Renal cortical epithelial cell (primary cell): ENCODE measurements at regions not wholly inside any gene's neighbourhood (a gene's known extent, or its start where the extent isn't known, plus 50 kb on each side); places are given as distances from the start of the nearest gene placed in this dataset.
"Not testable (repeated sequence)": the region's sequence is repeated elsewhere in the genome, so short reads cannot be mapped to it uniquely, and the experiment has no call there.

Source experiments
- DNase-seq: peaks from one replicate; pipeline ENCODE4 v3.0.0-alpha.2; 2011; ENCODE audit warnings: low read depth

DNA sequence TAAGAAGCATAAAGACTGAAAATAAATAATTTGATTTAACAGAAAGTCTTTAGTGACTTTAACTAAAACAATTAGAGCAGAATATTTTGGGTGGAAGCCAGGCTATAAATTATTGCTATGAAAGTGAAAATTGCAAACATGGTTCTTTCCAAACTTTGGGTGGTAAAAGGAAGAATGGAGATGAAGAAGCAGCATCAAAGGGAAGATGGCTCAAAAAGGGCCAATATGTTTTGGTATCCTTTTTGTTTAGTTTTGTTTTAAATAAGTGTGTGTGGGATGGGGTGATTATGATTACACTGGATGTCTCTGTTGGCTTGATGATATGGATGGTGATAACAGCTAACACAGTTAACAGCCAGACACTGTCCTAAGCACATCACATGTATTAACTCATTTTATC, 153.7 kb downstream of the CYB561 start:
- DNase-seq = no peak

DNA sequence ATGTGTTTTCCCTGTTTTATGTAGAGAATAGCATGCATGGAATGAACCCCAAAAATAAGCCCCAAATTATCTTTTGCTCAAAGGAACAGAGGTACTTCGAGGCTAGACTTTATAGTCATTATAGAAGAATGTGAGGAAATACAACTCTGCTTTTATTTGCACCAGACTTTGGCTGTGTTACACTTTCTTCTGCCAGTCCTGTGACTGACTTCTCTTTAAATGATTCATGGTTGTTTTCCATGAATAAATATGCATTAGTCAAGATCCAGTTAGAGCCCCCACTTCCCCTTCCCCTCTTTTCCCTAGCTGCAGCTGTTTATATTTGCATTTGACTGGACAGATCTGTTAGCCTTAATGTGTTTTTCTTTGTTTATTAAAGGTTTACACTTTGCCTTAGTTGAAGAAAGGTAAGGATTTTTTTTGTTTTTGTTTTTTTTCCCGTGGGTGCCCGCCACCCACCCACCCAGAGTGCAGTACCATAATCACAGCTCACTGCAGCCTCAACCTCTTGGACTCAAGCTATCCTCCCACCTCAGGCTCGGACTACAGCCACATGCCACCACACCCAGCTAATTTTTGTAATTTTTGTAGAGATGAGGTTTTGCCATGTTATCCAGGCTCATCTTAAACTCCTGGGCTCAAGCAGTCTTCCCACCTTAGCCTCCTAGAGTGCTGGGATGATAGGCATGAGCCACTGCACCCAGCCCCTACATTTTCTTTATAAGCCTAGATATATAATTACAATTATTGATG, 152.6 kb downstream of the CYB561 start:
- DNase-seq = peak; percentile 71

DNA sequence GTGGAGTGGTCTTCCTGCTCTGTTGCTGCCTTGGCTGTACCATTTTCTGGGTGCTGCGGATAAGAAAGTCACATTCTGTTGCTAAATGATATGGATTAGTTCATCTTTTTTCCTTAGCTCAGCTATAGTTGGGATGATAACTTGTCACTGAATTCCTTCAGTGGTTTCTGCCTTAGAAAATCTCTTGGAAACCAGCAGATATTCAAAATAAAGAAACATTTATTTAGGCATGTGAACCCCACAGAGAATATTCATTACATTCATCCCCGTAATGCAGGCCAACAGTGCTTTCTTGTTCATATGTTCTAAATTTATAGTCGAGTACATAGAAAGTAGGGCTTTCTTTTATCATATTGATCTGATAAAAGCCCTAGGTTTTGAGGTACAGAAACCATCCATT, 151.3 kb downstream of the CYB561 start:
- no peak for DNase-seq

- DNase-seq = no peak
These were observed 150.8 kb downstream of the CYB561 start for GRCh38 chr17:63295288-63295687.

DNA sequence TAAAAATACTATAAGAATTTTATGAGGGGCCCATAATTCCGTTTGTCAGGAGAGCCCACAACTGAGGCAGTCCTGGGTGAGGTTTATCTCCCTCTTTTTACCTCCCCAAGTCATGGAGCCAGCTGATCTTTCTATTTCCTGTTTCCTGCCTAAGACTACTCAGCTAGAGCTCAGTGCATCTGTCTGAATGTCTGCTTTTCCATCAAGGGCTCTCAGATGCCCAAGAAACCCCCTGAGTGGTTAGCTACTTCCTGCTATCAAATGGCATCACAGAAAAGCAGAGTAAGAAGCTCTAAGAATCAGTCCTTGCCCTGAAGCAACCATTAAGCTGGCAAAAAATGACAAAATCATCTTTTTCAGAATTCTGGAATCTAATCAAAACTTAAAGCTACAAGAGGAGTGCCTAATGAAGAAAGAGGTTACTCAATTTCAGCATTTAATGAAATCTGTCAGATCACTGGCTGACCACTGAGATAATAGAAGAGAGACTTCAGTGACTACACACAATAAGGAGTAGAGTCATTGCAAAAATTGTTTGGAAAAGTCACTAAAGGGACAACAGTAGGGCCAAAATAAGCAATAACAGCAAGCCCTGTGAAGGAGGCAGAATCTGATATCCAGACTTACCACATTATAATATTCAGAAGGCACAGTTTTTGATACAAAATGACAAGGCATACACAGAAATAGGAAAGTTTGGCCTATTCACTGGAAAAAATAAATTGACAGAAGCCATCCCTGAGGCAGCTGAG, 150.1 kb downstream of the CYB561 start:
- DNase-seq = no peak

DNA sequence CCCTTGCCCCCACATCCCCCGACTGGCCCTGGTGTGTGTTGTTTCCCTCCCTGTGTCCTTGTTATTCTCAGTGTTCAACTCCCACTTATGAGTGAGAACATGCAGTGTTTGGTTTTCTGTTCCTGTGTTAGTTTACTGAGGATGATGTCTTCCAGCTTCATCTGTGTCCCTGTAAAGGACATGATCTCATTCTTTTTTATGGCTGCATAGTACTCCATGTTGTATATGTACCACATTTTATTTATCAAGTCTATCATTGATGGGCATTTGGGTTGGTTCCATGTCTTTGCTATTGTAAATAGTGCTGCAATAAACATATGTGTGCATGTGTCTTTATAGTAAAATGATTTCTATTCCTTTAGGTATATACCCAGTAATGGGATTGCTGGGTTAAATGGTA, 147.2 kb downstream of the CYB561 start:
- not testable (repeated sequence) for DNase-seq

DNA sequence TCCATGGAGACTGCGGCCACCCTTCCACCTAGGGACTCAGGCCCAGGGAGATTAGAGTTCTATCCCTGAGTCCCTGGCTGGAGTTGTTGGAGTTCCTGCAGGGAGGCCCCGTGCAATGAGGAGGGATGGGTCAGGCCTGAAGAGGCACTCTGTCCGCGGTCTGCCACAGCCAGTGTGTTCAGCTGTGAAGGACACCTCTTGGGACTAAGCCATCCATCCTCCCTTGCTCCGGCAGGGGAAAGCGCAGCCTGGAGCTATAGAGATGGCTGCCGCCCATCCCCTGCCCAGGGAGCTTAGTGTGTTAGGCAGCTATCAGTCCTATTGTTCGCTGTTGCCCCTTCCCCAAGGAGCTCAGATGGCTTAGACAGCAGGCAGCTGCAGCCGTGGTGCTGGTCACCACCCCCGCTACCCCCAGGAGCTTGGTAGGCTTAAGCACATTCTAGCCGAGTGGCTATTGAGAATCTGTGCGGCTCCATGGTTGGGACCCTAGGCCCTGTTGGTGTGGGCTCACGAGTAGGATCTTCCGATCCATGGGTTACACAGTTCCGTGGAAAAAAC, 141.3 kb downstream of the CYB561 start:
- no peak for DNase-seq

DNA sequence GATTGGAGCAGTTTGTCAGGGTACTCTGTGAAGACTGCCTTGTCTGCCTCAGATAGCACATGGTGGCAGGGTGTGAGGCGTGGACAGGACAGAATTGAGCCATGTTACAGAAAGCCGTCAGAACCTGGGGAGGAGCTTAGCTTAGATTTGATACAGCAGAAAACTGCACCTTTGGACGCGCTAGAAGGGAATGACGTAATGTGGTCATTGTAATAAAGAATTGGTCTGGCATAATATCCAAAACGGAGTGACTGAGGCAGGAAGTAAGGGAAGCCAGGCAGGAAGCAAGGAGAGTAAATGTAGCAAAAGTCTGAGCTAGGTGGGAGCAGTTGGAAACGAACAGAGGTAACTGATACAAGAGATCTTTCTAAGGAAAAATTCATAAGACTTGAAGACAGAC, 140.2 kb downstream of the CYB561 start:
- DNase-seq = no peak

- DNase-seq = no peak
These were observed 139.3 kb downstream of the CYB561 start for GRCh38 chr17:63306855-63307254.

DNA sequence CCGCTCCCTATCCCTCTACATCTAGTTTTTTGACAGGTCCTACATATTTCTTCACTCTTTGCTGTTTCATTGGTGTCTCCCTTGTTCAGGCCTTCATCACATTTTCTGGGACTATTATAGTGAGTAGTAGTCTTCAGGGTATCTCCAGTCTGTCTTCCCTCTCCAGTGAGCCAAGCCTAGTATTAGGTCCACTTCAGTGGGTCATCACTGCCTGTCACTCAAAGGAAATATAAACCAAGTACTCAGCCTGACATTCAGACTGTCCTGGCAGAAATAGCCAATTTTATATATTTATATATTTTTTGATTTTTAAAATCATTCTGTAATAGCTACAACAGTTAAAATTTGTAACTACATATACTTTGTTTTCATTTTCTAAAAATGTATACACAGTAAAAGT, 137.8 kb downstream of the CYB561 start:
- no peak for DNase-seq

- DNase-seq = no peak
These were observed 137.1 kb downstream of the CYB561 start for GRCh38 chr17:63309021-63309420.

GRCh38 chr17:63311416-63311937, 134.6 kb downstream of the CYB561 start:
- no peak for DNase-seq

DNA sequence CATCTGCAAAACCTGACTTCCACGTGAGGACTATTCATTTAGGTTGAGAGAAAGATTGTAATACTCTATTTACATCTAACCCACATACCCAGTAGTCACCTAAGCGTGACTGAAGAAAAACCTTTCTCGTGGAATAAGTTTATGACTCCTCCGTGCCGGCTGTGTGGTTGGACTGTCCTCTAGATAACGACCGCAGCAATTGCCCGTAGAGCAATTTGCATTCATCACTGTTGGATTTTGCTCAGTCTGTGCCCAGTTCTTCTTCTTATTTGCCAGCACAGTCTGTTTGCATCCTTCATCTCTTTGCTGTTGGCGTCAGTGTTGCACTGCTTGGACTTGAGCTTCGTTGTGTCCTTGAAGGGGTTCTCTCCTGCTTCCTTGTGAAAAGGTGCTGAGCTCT, 131.3 kb downstream of the CYB561 start:
- peak; percentile 8 for DNase-seq

DNA sequence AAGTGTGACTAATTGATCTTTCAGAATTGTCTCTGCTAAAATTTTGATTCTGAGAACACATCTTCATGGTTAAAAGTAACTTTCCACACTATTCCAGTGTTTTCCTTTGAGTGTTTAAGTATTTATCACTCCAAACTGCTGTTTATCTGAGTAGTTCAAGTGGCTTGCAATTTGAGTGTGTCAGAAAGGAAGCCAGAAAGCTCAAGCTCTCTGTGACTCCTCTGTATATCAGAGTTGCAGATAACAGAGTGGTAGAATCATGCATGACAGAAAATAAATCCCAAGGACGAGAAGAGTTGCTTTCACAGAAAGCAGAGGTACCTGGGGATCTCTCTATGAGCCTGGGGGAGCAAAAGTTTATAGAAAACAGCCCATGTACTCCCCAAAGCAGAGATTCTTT, 130.0 kb downstream of the CYB561 start:
- DNase-seq = no peak

DNA sequence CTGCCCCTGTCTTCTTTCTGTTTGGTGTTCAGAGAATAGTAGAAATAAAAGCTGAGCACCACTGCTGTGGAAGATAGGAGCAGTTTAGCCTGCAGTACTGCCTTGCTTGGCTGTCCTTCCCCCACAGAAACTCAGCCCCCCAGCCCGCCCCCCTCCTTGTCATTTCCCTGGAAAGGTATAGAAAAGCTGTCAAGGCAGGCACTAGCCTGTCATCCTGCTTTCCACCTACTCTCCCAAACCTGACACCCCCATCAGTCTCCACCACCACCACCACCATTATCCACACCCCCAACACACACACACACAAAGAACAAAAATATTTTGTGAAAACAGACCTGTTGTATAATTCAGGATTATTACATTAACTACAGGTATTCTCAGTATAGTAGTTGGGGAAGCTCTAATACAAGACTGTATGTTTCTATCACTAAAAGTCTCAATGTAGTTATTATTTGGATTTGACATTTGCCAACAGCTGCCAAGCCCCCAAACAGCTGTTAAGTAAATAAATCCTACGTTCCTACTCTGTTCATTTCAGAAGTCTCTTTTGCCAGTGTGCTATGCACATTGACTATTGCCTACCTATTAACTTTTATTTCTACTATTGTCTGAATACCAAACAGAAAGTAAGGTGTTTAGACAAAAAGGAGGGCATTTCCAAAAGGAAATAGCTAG, 128.8 kb downstream of the CYB561 start:
- no peak for DNase-seq

- no peak for DNase-seq
These were observed 120.3 kb downstream of the CYB561 start for GRCh38 chr17:63325808-63326207.

- DNase-seq = no peak
These were observed 116.2 kb downstream of the CYB561 start for GRCh38 chr17:63329876-63330275.

- no peak for DNase-seq
These were observed 114.6 kb downstream of the CYB561 start for GRCh38 chr17:63331301-63332061.

DNA sequence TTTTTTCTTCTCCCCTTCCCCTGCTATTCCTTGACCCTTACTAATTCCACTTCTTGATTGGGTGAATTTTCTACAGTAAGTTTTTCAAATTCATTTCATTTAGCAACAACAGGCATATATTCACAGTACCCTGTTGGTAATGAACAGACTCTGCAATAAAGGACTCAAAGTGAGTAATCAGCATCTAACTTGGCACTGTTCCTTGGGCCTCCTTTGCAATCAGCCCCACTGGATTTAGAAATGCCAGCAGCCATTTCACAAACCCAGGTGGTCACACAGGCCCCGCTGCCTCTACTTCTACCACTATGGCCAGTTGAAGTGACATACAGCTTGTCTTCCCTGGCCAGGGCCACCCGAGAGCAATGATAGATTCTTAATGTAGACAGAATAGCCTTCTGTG, 113.8 kb downstream of the CYB561 start:
- no peak for DNase-seq

DNA sequence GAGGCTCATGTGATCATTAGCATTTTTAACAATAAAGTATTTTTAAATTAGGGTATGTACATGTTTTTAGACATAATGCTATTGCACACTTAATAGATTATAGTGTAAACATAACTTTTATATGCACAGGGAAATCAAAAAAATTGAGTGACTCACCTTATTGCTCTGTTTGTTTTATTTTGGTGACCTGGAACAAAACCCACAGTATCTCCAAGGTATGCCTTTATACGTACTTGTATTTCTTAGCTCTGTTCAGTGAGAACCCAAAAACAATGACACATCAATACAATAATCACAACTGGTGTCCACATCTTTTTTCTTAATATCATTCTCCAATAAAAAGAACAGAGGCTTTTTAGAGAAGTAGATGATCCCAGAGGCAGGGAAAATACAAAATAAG, 112.2 kb downstream of the CYB561 start:
- DNase-seq = no peak

DNA sequence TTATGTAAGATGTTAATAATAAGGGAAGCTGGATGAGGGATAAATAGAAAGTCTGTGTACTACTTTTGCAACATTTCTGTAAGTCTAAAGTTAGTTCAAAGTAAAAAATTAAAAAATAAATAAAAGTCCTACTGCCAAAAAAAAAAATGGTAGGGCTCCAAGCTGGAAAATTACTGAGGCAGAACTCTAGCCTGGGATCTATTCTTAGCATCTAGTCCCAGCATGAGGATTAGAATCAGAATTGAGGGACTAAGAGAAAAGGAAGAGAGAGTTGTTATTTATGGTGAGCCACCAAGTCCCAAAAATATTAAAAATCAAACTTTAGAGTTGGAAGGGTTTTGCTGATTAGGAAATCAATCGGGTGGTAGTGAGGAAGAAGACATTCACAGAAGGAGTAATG, 110.3 kb downstream of the CYB561 start:
- no peak for DNase-seq

DNA sequence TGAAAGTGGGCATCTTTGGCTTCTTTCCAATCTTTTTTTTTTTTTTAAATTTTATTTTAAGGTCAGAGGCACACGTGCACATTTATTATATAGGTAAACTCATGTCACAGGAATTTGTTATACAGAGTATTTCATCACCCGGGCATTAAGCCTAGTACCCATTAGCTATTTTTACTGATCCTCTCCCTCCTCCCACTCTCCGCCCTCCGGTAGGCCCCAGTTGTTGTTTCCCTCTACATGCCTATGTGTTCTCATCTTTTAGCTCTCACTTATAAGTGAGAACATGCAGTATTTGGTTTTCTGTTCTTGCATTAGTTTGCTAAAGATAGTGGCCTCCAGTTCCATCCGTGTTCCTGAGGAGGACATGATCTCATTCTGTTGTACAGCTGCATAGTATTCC, 108.5 kb downstream of the CYB561 start:
- no peak for DNase-seq
